ENCODE measurements at regions not wholly inside any gene's neighbourhood (a gene's known extent, or its start where the extent isn't known, plus 50 kb on each side); places are given as distances from the start of the nearest gene placed in this dataset.

DNA sequence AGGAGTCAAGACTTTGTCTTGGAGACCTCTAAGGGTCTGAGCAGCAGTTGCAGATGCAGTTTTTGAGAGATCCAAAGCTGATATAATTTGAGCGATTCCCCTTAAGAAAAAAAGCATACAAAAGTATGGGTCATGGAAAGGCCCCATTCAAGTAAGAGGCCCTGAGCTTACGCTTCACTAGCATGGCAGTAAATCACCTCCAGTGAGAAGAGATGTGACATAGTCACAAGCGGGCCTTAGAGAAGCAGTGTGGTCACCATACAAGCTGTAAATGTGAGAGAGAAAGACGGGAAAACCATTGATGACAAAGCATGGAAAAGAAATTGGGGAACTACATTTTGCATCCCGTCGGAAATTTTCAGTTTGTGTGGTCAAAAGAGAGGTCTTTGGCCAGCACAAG lies 70.6 kb upstream of the GSC start:
- BruUV-seq (replicated peaks): no TSS peak
- intact Hi-C loops (cut with micrococcal nuclease; ENCODE audit: unreplicated experiment) (no loop called here), in situ Hi-C loops (cut with MboI) (no loop called here)
- ATAC-seq: no peak
- no peak overlapping the region for H3K4me2 ChIP-seq (ENCODE audit: control insufficient read depth, insufficient read depth)
- H3K36me3 ChIP-seq (ENCODE audit: control insufficient read depth in 2 of 2, insufficient read depth in 2 of 2, low read length in 1 of 2): no peaks in the 10 kb centered on the region
- no peak overlapping the region for H3K9ac ChIP-seq (ENCODE audit: control insufficient read depth, insufficient read depth, low read length)
- ChIA-PET POLR2A (no interaction called here), SMC1A (ENCODE audit: uncharacterized antibody, unreplicated experiment) (no interaction called here), RAD21 (ENCODE audit: unreplicated experiment) (no interaction called here), CTCF (no interaction called here)
- no peak for DNase-seq (ENCODE audit: low read depth, low spot score)
- H3K79me2 ChIP-seq (ENCODE audit: control insufficient read depth, insufficient read depth, low read length): no peaks in the 10 kb centered on the region
- no peak for FAIRE-seq
- H3K4me3 ChIP-seq: no peak overlapping the region
- no peaks in the 10 kb centered on the region; the same call in 2 of the 3 replicates for H3K9me3 ChIP-seq (replicated peaks; ENCODE audit: control insufficient read depth, insufficient read depth, low read length)
- WGBS (ENCODE audit: insufficient coverage, insufficient replicate concordance, low lambda C conversion rate, missing lambda C conversion rate): 20% methylated on average over 6 of the region's 6 CpGs
- H2AFZ ChIP-seq (ENCODE audit: control insufficient read depth, low read depth, low read length): no peak overlapping the region
- TF ChIP-seq SREBF2 (IDR thresholded peaks at IDR 0.05; ENCODE audit: low read length) (no peak), BACH1 (IDR thresholded peaks at IDR 0.05; ENCODE audit: borderline replicate concordance) (no peak), ESRRA (IDR thresholded peaks at IDR 0.05; ENCODE audit: low read length) (no peak), YBX1 (IDR thresholded peaks at IDR 0.05) (no peak), ZSCAN29 (IDR thresholded peaks at IDR 0.05) (no peak), RAD21 (IDR thresholded peaks at IDR 0.05; ENCODE audit: insufficient read depth, low read depth, low read length) (no peak), NBN (IDR thresholded peaks at IDR 0.05) (no peak), HDAC2 (IDR thresholded peaks at IDR 0.05) (no peak), PAX5 (IDR thresholded peaks at IDR 0.05; ENCODE audit: borderline replicate concordance, low read depth, low read length) (no peak), SMARCA5 (IDR thresholded peaks at IDR 0.05) (no peak)
- TF ChIP-seq, protein P1, sequence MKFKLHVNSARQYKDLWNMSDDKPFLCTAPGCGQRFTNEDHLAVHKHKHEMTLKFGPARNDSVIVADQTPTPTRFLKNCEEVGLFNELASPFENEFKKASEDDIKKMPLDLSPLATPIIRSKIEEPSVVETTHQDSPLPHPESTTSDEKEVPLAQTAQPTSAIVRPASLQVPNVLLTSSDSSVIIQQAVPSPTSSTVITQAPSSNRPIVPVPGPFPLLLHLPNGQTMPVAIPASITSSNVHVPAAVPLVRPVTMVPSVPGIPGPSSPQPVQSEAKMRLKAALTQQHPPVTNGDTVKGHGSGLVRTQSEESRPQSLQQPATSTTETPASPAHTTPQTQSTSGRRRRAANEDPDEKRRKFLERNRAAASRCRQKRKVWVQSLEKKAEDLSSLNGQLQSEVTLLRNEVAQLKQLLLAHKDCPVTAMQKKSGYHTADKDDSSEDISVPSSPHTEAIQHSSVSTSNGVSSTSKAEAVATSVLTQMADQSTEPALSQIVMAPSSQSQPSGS (IDR thresholded peaks at IDR 0.05; ENCODE audit: low read length): no peak
- H3K4me1 ChIP-seq (ENCODE audit: control insufficient read depth, insufficient read depth, low read length): no peaks in the 10 kb centered on the region
- H3K27me3 ChIP-seq (replicated peaks in 1 of 2; ENCODE audit: control insufficient read depth in 2 of 2, insufficient read depth in 2 of 2, low read length in 1 of 2): no peaks in the 10 kb centered on the region; a peak in 2 of 4 replicates
- no peaks in the 10 kb centered on the region for H4K20me1 ChIP-seq (ENCODE audit: control insufficient read depth, insufficient read depth)
- H3K27ac ChIP-seq (ENCODE audit: control insufficient read depth, insufficient read depth): no peak overlapping the region

Measured in GM12878 (cell line).